Neuronal stem cell (in vitro differentiated cells): ENCODE measurements at regions not wholly inside any gene's neighbourhood (a gene's known extent, or its start where the extent isn't known, plus 50 kb on each side); places are given as distances from the start of the nearest gene placed in this dataset.
"Not testable (repeated sequence)": the region's sequence is repeated elsewhere in the genome, so short reads cannot be mapped to it uniquely, and the experiment has no call there.

Experiments used
- DNase-seq: peaks from one replicate; pipeline ENCODE4 v3.0.0-alpha.2; 2013; ENCODE audit warnings: low spot score
- H2AFZ ChIP-seq: one replicate; pipeline ENCODE4 v1.6.1; 2013; ENCODE audit warnings: mild to moderate bottlenecking, low read length, inconsistent platforms
- H2AK5ac ChIP-seq: 2 replicates; pipeline ENCODE4 v1.6.1; 2013; ENCODE audit warnings: low read depth, mild to moderate bottlenecking, inconsistent platforms, low read length, moderate library complexity, mixed read lengths
- H2BK120ac ChIP-seq: 2 replicates; pipeline ENCODE4 v1.6.1; 2013; ENCODE audit warnings: low read depth, mild to moderate bottlenecking, inconsistent platforms, low read length, moderate library complexity, mixed read lengths
- H2BK12ac ChIP-seq: one replicate; pipeline ENCODE4 v1.6.1; 2013; ENCODE audit warnings: low read length, inconsistent platforms
- H2BK15ac ChIP-seq: 2 replicates; pipeline ENCODE4 v1.6.1; 2013; ENCODE audit warnings: mild to moderate bottlenecking, low read length, inconsistent platforms, mixed read lengths
- H2BK5ac ChIP-seq: one replicate; pipeline ENCODE4 v1.6.1; 2013; ENCODE audit warnings: inconsistent platforms, mild to moderate bottlenecking, low read length, moderate library complexity
- H3K14ac ChIP-seq: one replicate; pipeline ENCODE4 v1.6.1; 2013; ENCODE audit warnings: low read length, inconsistent platforms
- H3K18ac ChIP-seq: 2 replicates; pipeline ENCODE4 v1.6.1; 2013; ENCODE audit warnings: low read length, inconsistent platforms
- H3K23ac ChIP-seq: 2 replicates; pipeline ENCODE4 v1.6.1; 2013; ENCODE audit warnings: low read depth, mild to moderate bottlenecking, mixed read lengths, low read length, inconsistent platforms; ENCODE audit not compliant: poor library complexity
- H3K27ac ChIP-seq: replicated peaks from 3 replicates; pipeline ENCODE4 v1.5.1; 2013; ENCODE audit warnings: low read length, inconsistent platforms
- H3K27me3 ChIP-seq, 3 experiments: 2 replicates each; pipeline ENCODE4 v1.6.1; 2013; ENCODE audit warnings: low read length in 3 of 3, mild to moderate bottlenecking in 2 of 3, inconsistent platforms in 1 of 3, low read depth in 1 of 3, mixed read lengths in 1 of 3, moderate library complexity in 1 of 3; ENCODE audit not compliant: control insufficient read depth in 3 of 3, insufficient read depth in 3 of 3
- H3K36me3 ChIP-seq, 2 donors: replicated peaks in 1 of 2; 2 replicates each; pipeline ENCODE4 v1.6.1; 2013; ENCODE audit warnings: low read length in 2 of 2; ENCODE audit not compliant: control insufficient read depth in 2 of 2, insufficient read depth in 2 of 2
- H3K4ac ChIP-seq: 2 replicates; pipeline ENCODE4 v1.6.1; 2013; ENCODE audit warnings: inconsistent platforms, mild to moderate bottlenecking, low read length, moderate library complexity
- H3K4me1 ChIP-seq, 2 donors: 1 replicate in 1 of 2; 2 replicates in 1 of 2; pipeline ENCODE4 v1.6.1; 2013; ENCODE audit warnings: low read length in 2 of 2, low read depth in 1 of 2; ENCODE audit not compliant: control insufficient read depth in 2 of 2, insufficient read depth in 1 of 2
- H3K4me2 ChIP-seq: one replicate; pipeline ENCODE4 v1.6.1; 2013; ENCODE audit warnings: mild to moderate bottlenecking, low read length, inconsistent platforms; ENCODE audit not compliant: insufficient read depth, poor library complexity, severe bottlenecking
- H3K4me3 ChIP-seq, 2 donors: 2 replicates each; pipeline ENCODE4 v1.5.1; 2013; ENCODE audit warnings: low read length in 2 of 2, mild to moderate bottlenecking in 2 of 2, inconsistent platforms in 1 of 2, moderate library complexity in 1 of 2
- H3K79me1 ChIP-seq: one replicate; pipeline ENCODE4 v1.6.1; 2013; ENCODE audit warnings: low read depth, mild to moderate bottlenecking, inconsistent platforms, low read length, moderate library complexity
- H3K9ac ChIP-seq: one replicate; pipeline ENCODE4 v1.6.1; 2013; ENCODE audit warnings: mild to moderate bottlenecking, low read depth, low read length, inconsistent platforms; ENCODE audit not compliant: poor library complexity
- H3K9me3 ChIP-seq, 2 donors: replicated peaks in 1 of 2; 2 replicates each; pipeline versions ENCODE3 to v1.6.1; 2013; ENCODE audit warnings: low read length in 2 of 2, mild to moderate bottlenecking in 2 of 2, inconsistent platforms in 1 of 2, low read depth in 1 of 2, mixed read lengths in 1 of 2, moderate library complexity in 1 of 2; ENCODE audit not compliant: control insufficient read depth in 2 of 2, insufficient read depth in 1 of 2
- H4K8ac ChIP-seq: one replicate; pipeline ENCODE4 v1.6.1; 2013; ENCODE audit warnings: low read depth, mild to moderate bottlenecking, inconsistent platforms, low read length, moderate library complexity
- H4K91ac ChIP-seq: one replicate; pipeline ENCODE4 v1.6.1; 2013; ENCODE audit warnings: low read length, low read depth, mild to moderate bottlenecking, inconsistent platforms; ENCODE audit not compliant: poor library complexity
- WGBS, 2 donors: extraction: QIAGEN DNeasy Blood & Tissue Kit; methylation state at CpG; one replicate each; pipeline ENCODE4 v1.1.7; 2013; ENCODE audit warnings: missing lambda C conversion rate in 2 of 2, mixed read lengths in 1 of 2; ENCODE audit not compliant: insufficient read length in 2 of 2, insufficient replicate concordance in 1 of 2; ENCODE audit errors: extremely low coverage in 2 of 2; 5-methylcytosine and 5-hydroxymethylcytosine counted together

DNA sequence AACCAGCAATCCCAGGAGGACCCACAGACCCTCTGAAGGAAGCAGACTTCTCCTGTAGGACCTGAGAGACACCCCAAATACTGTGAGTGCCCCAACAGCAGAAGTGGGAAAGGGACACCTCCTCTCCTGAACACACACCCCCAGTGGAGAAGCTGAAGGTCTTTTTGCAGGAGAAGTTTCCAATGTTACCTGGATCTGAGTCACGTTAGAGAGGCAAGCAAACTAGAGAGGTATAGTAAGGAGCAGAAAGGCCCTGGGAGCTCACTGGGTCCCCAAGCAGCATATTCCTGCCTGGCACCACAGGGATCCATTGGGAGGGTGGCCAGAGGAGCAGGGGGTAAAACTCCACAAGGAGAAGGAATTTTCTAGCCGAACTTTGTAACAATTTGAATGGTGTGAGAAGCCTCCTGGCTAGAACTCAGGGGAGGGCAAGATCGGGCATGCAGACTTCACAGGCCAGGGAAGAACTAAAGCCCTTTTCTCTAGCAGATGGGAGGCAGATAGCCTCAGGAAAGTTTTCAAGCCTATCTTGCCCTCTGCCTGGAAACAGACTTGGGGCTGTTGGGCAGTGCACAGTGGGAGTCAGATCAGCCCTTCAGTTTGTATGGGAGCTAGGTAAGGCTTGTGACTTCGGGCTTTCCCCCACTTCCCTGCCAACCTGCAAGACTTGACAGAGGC is 68.2 kb upstream of the SSTR4 start:
- H3K79me1 ChIP-seq = no peaks in the 10 kb centered on the region
- no peak overlapping the region for H3K27ac ChIP-seq
- H3K4me3 ChIP-seq = no peak overlapping the region
- H2BK120ac ChIP-seq = no peak overlapping the region
- H2BK15ac ChIP-seq = no peak overlapping the region
- no peak overlapping the region for H4K8ac ChIP-seq
- no peaks in the 10 kb centered on the region for H3K36me3 ChIP-seq
- H3K23ac ChIP-seq = no peak overlapping the region
- peak overlapping the region; percentile 18 for H3K18ac ChIP-seq
- no peak overlapping the region for H2AK5ac ChIP-seq
- H4K91ac ChIP-seq = no peak overlapping the region
- H3K4ac ChIP-seq = no peak overlapping the region
- H3K9ac ChIP-seq = no peak overlapping the region
- WGBS, 2 donors = no CpG with 5 or more reads among the region's 4 CpGs
- peaks cover 0 to 2% of the 10 kb centered on the region in 2 donors for H3K4me1 ChIP-seq
- H2BK12ac ChIP-seq = no peak overlapping the region
- no peak overlapping the region for H3K4me2 ChIP-seq
- no peaks in the 10 kb centered on the region for H3K27me3 ChIP-seq
- H3K9me3 ChIP-seq = no peaks in the 10 kb centered on the region
- H2AFZ ChIP-seq = no peak overlapping the region
- H3K14ac ChIP-seq = no peak overlapping the region
- no peak overlapping the region for H2BK5ac ChIP-seq
- no peak for DNase-seq

DNA sequence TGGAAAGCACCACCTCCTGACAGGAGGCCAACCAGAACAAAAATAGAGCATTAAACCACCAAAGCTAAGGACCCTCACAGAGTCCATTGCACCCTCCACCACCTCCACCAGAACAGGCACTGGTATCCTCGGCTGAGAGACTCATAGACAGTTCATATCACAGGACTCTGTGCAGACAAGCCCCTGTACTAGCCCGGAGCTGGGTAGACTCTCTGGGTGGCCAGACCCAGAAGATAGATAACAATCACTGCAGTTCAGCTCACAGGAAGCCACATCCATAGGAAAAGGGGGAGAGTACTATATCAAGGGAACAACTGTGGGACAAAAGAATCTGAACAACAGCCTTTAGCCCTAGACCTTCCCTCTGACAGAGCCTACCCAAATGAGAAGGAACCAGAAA is 67.4 kb upstream of the SSTR4 start:
- not testable (repeated sequence) for H3K27me3 ChIP-seq, DNase-seq, H3K27ac ChIP-seq, H4K8ac ChIP-seq, H4K91ac ChIP-seq, H2AFZ ChIP-seq, H3K4me1 ChIP-seq, H3K18ac ChIP-seq, H3K23ac ChIP-seq, H3K9me3 ChIP-seq, H3K4ac ChIP-seq, H3K36me3 ChIP-seq, H3K79me1 ChIP-seq, H2AK5ac ChIP-seq, H3K4me3 ChIP-seq, H3K9ac ChIP-seq, H2BK5ac ChIP-seq, H3K4me2 ChIP-seq, H2BK12ac ChIP-seq, H2BK15ac ChIP-seq, H3K14ac ChIP-seq, H2BK120ac ChIP-seq
- no CpG with 5 or more reads among the region's 2 CpGs for whole genome bisulfite sequencing, 2 donors

DNA sequence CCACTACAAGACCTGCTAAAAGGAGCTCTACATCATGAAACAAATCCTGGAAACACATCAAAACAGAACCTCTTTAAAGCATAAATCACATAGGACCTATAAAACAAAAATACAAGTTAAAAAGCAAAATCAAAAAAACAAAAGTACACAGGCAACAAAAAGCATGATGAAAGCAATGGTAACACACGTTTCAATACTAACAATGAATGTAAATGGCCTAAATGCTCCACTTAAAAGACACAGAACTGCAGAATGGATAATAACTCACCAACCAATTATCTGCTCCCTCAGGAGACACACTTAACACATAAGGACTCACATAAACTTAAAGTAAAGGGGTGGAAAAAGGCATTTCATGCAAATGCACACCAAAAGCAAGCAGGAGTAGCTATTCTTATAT is 66.1 kb upstream of the SSTR4 start:
- not testable (repeated sequence) for H3K4me1 ChIP-seq, H2BK120ac ChIP-seq, H3K27me3 ChIP-seq, DNase-seq, H4K8ac ChIP-seq, H2BK5ac ChIP-seq, H4K91ac ChIP-seq, H2BK15ac ChIP-seq, H3K4me3 ChIP-seq, H3K79me1 ChIP-seq, H2BK12ac ChIP-seq, H3K27ac ChIP-seq, H3K14ac ChIP-seq, H3K23ac ChIP-seq, H2AK5ac ChIP-seq, H3K4me2 ChIP-seq, H2AFZ ChIP-seq, H3K9ac ChIP-seq, H3K4ac ChIP-seq, H3K18ac ChIP-seq, H3K9me3 ChIP-seq, H3K36me3 ChIP-seq
- no CpG with 5 or more reads among the region's 1 CpG for WGBS, 2 donors

DNA sequence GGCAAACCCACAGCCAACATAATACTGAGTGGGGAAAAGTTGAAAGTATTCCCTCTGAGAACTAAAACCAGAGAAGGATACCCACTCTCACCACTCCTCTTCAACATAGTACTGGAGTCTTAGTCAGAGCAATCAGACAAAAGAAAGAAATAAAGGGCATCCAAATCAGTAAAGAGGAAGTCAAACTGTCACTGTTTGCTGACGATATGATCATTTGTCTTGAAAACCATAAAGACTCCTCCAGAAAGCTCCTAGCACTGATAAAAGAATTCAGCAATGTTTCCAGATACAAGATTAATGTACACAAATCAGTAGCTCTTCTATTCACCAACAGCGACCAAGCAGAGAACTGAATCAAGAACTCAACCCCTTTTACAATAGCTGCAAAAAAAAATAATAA is 64.0 kb upstream of the SSTR4 start:
- H3K9ac ChIP-seq, H3K4me3 ChIP-seq, H3K18ac ChIP-seq, H2BK120ac ChIP-seq, H4K8ac ChIP-seq, H2AK5ac ChIP-seq, H3K4me1 ChIP-seq, H2AFZ ChIP-seq, H3K36me3 ChIP-seq, H4K91ac ChIP-seq, H2BK15ac ChIP-seq, H3K79me1 ChIP-seq, H3K9me3 ChIP-seq, H3K4ac ChIP-seq, DNase-seq, H3K23ac ChIP-seq, H3K27ac ChIP-seq, H3K27me3 ChIP-seq, H2BK12ac ChIP-seq, H3K4me2 ChIP-seq, H3K14ac ChIP-seq, H2BK5ac ChIP-seq: not testable (repeated sequence)
- WGBS, 2 donors = no CpG with 5 or more reads among the region's 2 CpGs
